Nephron (organoid): ENCODE measurements at regions not wholly inside any gene's neighbourhood (a gene's known extent, or its start where the extent isn't known, plus 50 kb on each side); places are given as distances from the start of the nearest gene placed in this dataset.

Source experiments
- H3K27ac Mint-ChIP-seq, 3 experiments: 2 replicates each; pipeline ENCODE4 v1.8.0; 2020; ENCODE audit warnings: mixed read lengths in 3 of 3, mild to moderate bottlenecking in 2 of 3, moderate library complexity in 1 of 3
- H3K27me3 Mint-ChIP-seq: 2 replicates; pipeline ENCODE4 v1.8.0; 2021; ENCODE audit warnings: low read depth, mild to moderate bottlenecking, moderate library complexity, mixed read lengths
- H3K36me3 Mint-ChIP-seq: 2 replicates; pipeline ENCODE4 v1.8.0; 2020; ENCODE audit warnings: low read depth, mixed read lengths
- H3K4me1 Mint-ChIP-seq: 2 replicates; pipeline ENCODE4 v1.8.0; 2020; ENCODE audit warnings: mixed read lengths
- H3K4me3 Mint-ChIP-seq, 3 experiments: 2 replicates each; pipeline ENCODE4 v1.8.0; 2020; ENCODE audit warnings: mild to moderate bottlenecking in 3 of 3, mixed read lengths in 3 of 3, moderate library complexity in 2 of 3
- H3K9me3 Mint-ChIP-seq: 2 replicates; pipeline ENCODE4 v1.8.0; 2020; ENCODE audit warnings: mixed read lengths
- CTCF ChIP-seq, 3 experiments: fragments of 200-600 bp; sonication (generic); IDR thresholded peaks; one replicate each; pipeline ENCODE4 v1.5.0; 2021; ENCODE audit warnings: antibody characterized with exemption in 3 of 3; ENCODE audit not compliant: unreplicated experiment in 3 of 3

GRCh38 chr5:91690921-91691320 is 307.8 kb upstream of the ARRDC3 start:
- Mint-ChIP-seq H3K4me3 (no peak overlapping the region), H3K27ac (no peak overlapping the region), H3K4me1 (no peaks in the 10 kb centered on the region), H3K36me3 (no peaks in the 10 kb centered on the region), H3K27me3 (no peaks in the 10 kb centered on the region), H3K9me3 (peaks cover 7% of the 10 kb centered on the region)
- no peak for TF ChIP-seq CTCF (IDR thresholded peaks at IDR 0.05; ENCODE audit: unreplicated experiment in 3 of 3)

GRCh38 chr5:91687430-91687829 is 304.3 kb upstream of the ARRDC3 start:
- Mint-ChIP-seq H3K4me1 (peaks cover 6% of the 10 kb centered on the region), H3K9me3 (no peaks in the 10 kb centered on the region), H3K4me3 (no peak overlapping the region), H3K36me3 (no peaks in the 10 kb centered on the region), H3K27me3 (no peaks in the 10 kb centered on the region), H3K27ac (no peak overlapping the region)
- no peak for TF ChIP-seq CTCF (IDR thresholded peaks at IDR 0.05; ENCODE audit: unreplicated experiment in 3 of 3)

- no peak for TF ChIP-seq CTCF (IDR thresholded peaks at IDR 0.05; ENCODE audit: unreplicated experiment in 3 of 3)
- H3K36me3 Mint-ChIP-seq = no peaks in the 10 kb centered on the region
- H3K4me3 Mint-ChIP-seq = no peak overlapping the region
- peaks cover 6% of the 10 kb centered on the region for H3K4me1 Mint-ChIP-seq
- H3K27ac Mint-ChIP-seq = no peak overlapping the region
- H3K9me3 Mint-ChIP-seq = no peaks in the 10 kb centered on the region
- no peaks in the 10 kb centered on the region for H3K27me3 Mint-ChIP-seq
These were observed 301.5 kb upstream of the ARRDC3 start for GRCh38 chr5:91684625-91685024.

- H3K9me3 Mint-ChIP-seq = no peaks in the 10 kb centered on the region
- H3K27me3 Mint-ChIP-seq = no peaks in the 10 kb centered on the region
- H3K36me3 Mint-ChIP-seq = no peaks in the 10 kb centered on the region
- peak overlapping the region in 1 of 3 experiments; percentile 5 for H3K27ac Mint-ChIP-seq
- TF ChIP-seq CTCF (IDR thresholded peaks at IDR 0.05; ENCODE audit: unreplicated experiment in 3 of 3) = no peak
- H3K4me1 Mint-ChIP-seq = peaks cover 16% of the 10 kb centered on the region
- no peak overlapping the region for H3K4me3 Mint-ChIP-seq
These were observed 287.4 kb upstream of the ARRDC3 start for GRCh38 chr5:91670563-91670962.

DNA sequence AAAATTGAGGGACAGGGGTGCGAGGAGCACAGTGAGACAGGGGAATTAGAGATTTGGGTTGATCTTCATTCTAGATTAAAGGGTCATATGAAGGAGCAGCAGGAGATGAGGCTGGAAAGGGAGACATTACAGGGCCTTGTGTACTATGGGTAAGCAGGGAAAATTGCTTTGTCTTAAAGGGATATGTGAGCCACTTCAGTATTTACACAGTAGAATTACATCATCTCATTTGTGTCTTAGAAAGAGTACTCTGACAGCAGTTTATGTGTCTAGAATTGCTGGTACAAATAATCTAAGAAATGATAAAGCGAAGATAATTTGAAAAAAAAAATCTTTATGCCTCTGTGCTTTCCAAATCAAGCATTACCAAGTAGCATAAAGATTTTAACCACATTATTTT is 287.0 kb upstream of the ARRDC3 start:
- H3K4me3 Mint-ChIP-seq = no peak overlapping the region
- H3K9me3 Mint-ChIP-seq = no peaks in the 10 kb centered on the region
- no peak for TF ChIP-seq CTCF (IDR thresholded peaks at IDR 0.05; ENCODE audit: unreplicated experiment in 3 of 3)
- no peaks in the 10 kb centered on the region for H3K36me3 Mint-ChIP-seq
- peaks cover 16% of the 10 kb centered on the region for H3K4me1 Mint-ChIP-seq
- no peaks in the 10 kb centered on the region for H3K27me3 Mint-ChIP-seq
- peak overlapping the region in 1 of 3 experiments; percentile 81 for H3K27ac Mint-ChIP-seq

DNA sequence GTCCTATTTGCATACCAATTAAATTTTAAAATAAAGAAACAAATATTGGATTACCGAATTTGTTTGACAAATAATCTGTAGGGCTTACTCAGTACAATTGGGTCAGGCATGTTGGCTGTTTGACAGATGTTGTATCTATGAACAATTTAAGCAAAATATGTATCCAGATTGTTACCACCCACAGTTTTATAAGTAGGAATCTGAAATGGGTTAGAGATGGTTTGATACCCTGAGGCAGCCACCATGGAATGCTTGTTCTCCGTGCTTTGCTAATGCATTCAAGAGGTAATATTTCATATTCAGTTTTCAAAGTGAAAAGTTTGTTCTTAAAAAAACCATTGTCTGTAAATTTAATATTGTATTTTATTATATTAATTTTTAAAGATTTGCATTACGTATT is 285.1 kb upstream of the ARRDC3 start:
- Mint-ChIP-seq H3K27ac (no peak overlapping the region), H3K9me3 (no peaks in the 10 kb centered on the region), H3K4me1 (peaks cover 16% of the 10 kb centered on the region), H3K36me3 (no peaks in the 10 kb centered on the region), H3K27me3 (no peaks in the 10 kb centered on the region), H3K4me3 (no peak overlapping the region)
- TF ChIP-seq CTCF (IDR thresholded peaks at IDR 0.05; ENCODE audit: unreplicated experiment in 3 of 3) = no peak
